NT2/D1 (cell line): ENCODE measurements at regions not wholly inside any gene's neighbourhood (a gene's known extent, or its start where the extent isn't known, plus 50 kb on each side); places are given as distances from the start of the nearest gene placed in this dataset.

ENCODE experiments used
- SUZ12 ChIP-seq: IDR thresholded peaks from 2 replicates; pipeline ENCODE4 v1.6.1; 2011; ENCODE audit not compliant: insufficient read length, insufficient read depth; ENCODE audit errors: extremely low read depth
- ZNF274 ChIP-seq: IDR thresholded peaks from 2 replicates; pipeline ENCODE4 v1.6.1; 2011; ENCODE audit warnings: mild to moderate bottlenecking, low read depth, low read length

DNA sequence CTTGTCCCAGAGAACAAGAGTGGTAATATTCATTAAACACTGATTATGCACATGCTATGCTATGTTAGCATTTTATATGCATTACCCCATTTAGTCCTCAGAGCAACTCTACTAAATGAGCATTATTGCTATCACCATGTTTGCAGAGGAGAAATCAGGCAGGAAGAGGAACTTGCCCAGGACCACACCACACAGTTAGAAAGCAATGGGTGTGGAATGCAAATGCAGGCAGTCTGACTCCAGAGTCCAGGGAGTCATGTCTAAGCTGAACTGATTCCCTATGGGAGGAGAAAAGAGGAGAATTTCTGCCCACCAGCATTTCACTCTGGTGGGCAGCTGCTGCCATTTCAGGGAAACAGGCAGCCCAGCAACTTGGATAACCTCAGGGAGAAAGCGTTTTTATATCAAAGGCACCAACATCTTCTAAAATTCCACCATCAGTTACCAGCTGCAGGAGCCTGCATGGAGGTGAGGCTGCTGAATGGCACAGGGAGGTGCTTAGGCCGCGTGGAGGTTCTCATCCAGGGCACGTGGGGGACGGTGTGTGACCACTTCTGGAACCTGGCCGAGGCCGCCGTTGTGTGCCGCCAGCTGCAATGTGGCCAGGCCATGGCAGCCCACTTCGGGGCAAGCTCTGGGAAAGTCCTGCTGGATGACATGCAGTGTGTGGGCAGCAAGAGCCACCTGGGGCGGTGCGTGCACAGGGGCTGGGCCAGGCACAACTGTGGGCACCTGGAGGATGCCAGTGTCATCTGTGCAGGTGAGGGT lies 68.2 kb upstream of the C10orf120 start:
- TF ChIP-seq SUZ12 (no peak), ZNF274 (no peak)
